CD4-positive, alpha-beta T cell treated with Interleukin-15 for 1 hour (primary cell): ENCODE measurements at regions not wholly inside any gene's neighbourhood (a gene's known extent, or its start where the extent isn't known, plus 50 kb on each side); places are given as distances from the start of the nearest gene placed in this dataset.

Experiments
- DNase-seq: peaks from one replicate; pipeline ENCODE4 v3.0.0-alpha.2; 2020

- no peak for DNase-seq
Observed at GRCh38 chr4:157957905-157958304, 214.9 kb downstream of the GASK1B start.

GRCh38 chr4:157942017-157942416 lies 230.8 kb downstream of the GASK1B start:
- DNase-seq: no peak

- DNase-seq: no peak
Observed at GRCh38 chr4:157934151-157934550, 238.7 kb downstream of the GASK1B start.

GRCh38 chr4:157932936-157933335 lies 239.9 kb downstream of the GASK1B start:
- DNase-seq: no peak

GRCh38 chr4:157929486-157929885 lies 243.3 kb downstream of the GASK1B start:
- no peak for DNase-seq

- DNase-seq: no peak
Observed at GRCh38 chr4:157918036-157918832, 254.6 kb downstream of the GASK1B start.

- no peak for DNase-seq
Observed at GRCh38 chr4:157912212-157912611, 260.6 kb downstream of the GASK1B start.

- no peak for DNase-seq
Observed at GRCh38 chr4:157911662-157912061, 261.2 kb downstream of the GASK1B start.

GRCh38 chr4:157908691-157909090 lies 264.1 kb downstream of the GASK1B start:
- DNase-seq: no peak

GRCh38 chr4:157908031-157908430 lies 264.8 kb downstream of the GASK1B start:
- DNase-seq: no peak

- DNase-seq: no peak
Observed at GRCh38 chr4:157907226-157907946, 265.4 kb downstream of the GASK1B start.

GRCh38 chr4:157898836-157899605 lies 273.8 kb downstream of the GASK1B start:
- DNase-seq: no peak

GRCh38 chr4:157897855-157898370 lies 274.9 kb downstream of the GASK1B start:
- DNase-seq: no peak

- DNase-seq: no peak
Observed at GRCh38 chr4:157896726-157897125, 276.1 kb downstream of the GASK1B start.

GRCh38 chr4:157895205-157895604 lies 277.6 kb downstream of the GASK1B start:
- DNase-seq: no peak

- no peak for DNase-seq
Observed at GRCh38 chr4:157889788-157890187, 283.0 kb downstream of the GASK1B start.

- DNase-seq: no peak
Observed at GRCh38 chr4:157888281-157888680, 284.5 kb downstream of the GASK1B start.

GRCh38 chr4:157887316-157887715 lies 285.5 kb downstream of the GASK1B start:
- DNase-seq: no peak

GRCh38 chr4:157886645-157887044 lies 286.2 kb downstream of the GASK1B start:
- DNase-seq: no peak

GRCh38 chr4:157885811-157886210 lies 287.0 kb downstream of the GASK1B start:
- DNase-seq: no peak

- no peak for DNase-seq
Observed at GRCh38 chr4:157882901-157883300, 289.9 kb downstream of the GASK1B start.

- DNase-seq: no peak
Observed at GRCh38 chr4:157880761-157881160, 292.1 kb downstream of the GASK1B start.

- no peak for DNase-seq
Observed at GRCh38 chr4:157854819-157855218, 318.0 kb downstream of the GASK1B start.
